Inferior parietal cortex (tissue), 1 donor: ENCODE measurements at regions not wholly inside any gene's neighbourhood (a gene's known extent, or its start where the extent isn't known, plus 50 kb on each side); places are given as distances from the start of the nearest gene placed in this dataset.
A peak's percentile ranks its signal among the peaks of the same experiment; 100 is the strongest.
"Not testable (repeated sequence)": the region's sequence is repeated elsewhere in the genome, so short reads cannot be mapped to it uniquely, and the experiment has no call there.

Experiments used
- DNase-seq: peaks from one replicate; pipeline ENCODE4 v3.0.0-alpha.2; 2016; ENCODE audit errors: extremely low spot score

- DNase-seq = no peak
These were observed 705.1 kb downstream of the CENPC start for GRCh38 chr4:66840178-66840577.

DNA sequence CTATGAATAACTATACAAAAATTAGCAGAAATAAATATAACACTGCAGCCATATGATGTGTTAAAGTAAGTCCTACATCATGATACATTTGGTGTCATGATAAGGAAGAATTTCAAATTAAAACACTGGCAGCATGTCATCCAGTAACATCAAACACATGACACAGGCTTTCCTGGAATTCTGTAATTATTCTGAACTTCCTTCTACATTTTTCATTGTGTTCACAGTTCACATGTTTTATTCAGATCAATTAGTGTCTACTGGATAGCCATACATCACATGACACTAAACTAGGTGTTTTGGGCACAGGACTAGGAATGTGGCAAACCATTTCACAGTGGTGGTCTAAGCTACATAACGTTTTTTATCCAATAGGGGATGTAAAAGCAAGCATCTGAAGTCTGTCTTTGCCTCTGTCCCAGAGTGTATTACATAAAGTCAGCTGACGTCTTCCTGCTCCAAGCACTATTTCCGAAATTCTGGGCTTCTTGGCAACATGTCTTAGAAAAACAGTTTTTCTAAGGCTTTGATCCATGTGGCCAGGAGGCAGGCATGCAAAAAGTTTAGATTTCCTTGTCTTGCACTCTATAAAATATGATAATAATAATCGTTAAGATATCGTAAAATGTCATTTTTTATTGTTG is 707.9 kb downstream of the CENPC start:
- DNase-seq = no peak

GRCh38 chr4:66829310-66829709 is 716.0 kb downstream of the CENPC start:
- DNase-seq = no peak

GRCh38 chr4:66820681-66821080 is 724.6 kb downstream of the CENPC start:
- no peak for DNase-seq

DNA sequence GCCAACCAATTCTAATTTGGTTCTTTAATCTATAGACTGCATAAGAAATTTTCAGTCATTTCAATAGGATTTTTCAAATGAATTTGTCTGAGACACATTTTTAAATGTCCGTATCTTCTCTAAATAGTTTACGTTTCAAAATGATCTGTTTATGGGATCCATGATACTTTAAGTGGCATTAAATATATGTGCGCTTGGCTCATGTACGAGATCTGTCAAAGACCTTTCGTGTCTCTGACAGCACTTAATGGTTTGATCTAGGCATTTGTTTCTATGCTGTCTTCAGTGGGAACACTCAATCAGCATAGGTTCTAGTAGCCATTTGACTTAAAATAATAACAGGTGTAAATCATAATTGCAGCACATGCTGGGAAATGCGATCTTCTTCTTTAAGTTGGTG is 731.0 kb downstream of the CENPC start:
- no peak for DNase-seq

DNA sequence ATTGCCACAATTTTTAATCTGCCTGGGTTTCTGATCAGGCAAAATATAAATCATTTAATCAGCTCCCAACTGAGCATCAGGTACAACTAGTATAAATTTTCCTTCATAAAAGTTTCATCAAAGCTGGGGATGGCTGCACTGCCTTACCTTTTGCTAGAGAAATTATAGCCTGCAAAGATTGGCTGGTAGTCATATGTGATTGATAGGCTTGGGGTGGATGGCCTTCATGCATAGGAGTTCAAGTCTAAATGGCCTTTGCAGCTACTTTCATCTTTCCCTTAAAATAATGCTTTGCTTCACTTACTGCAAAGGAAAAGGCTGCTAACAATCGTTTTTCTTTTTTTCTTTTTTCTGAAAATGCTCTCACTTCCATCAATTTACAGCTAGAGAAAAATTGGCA is 739.7 kb downstream of the CENPC start:
- no peak for DNase-seq

DNA sequence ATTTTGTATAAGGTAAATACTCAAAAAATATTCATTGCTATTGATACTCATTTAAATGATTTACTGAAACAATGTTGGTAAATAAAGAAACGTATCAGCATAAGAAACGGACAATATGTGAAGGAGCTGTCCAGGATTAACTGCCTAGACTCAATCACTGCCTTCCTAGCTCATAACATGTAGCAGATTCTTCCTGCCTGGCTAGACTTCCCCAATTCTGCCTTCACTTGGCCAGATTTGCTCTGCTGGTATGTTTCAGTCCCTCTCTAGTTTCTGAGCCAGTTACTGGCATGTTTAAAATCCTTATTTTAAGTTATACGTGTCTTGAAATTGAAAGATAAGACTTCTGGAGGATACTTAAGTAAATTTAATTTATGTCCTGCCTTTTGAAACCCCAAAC is 740.3 kb downstream of the CENPC start:
- DNase-seq = no peak

DNA sequence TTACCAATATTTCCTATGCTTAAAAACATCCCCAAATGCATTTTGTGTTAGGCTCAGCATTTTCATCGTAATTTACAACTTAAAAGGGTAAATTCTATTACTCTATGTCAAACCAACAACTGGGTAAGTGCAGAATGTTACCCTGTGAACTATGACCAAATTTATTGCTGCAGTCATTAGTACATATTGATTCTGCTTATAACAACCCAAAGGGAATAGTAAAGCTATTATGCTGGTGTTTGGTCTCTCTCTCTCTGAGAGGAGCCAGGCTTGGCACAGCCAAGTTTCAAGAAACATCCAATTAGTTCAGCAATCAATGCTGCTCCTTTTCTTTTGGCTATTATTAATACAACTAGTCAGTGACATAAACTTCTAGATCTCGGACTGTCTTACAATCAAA is 747.7 kb downstream of the CENPC start:
- DNase-seq = no peak

DNA sequence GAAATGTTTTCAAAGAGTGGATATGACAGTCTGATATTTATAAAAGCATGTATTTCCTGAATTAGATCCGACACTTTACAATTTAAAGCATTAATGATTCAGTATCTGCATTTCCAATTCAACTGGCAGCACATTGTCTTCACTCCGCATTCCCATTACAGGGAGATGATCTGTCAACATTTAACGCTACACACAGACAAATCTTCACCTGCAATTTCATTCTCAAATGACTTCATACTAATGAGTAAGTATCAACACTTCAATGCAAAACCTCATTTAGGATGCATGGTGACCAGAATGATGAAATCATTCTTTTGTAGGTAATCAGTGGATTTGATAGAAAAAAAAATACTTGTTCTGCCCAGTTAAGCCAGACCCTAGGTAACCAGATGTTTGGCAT is 749.6 kb downstream of the CENPC start:
- DNase-seq = no peak

DNA sequence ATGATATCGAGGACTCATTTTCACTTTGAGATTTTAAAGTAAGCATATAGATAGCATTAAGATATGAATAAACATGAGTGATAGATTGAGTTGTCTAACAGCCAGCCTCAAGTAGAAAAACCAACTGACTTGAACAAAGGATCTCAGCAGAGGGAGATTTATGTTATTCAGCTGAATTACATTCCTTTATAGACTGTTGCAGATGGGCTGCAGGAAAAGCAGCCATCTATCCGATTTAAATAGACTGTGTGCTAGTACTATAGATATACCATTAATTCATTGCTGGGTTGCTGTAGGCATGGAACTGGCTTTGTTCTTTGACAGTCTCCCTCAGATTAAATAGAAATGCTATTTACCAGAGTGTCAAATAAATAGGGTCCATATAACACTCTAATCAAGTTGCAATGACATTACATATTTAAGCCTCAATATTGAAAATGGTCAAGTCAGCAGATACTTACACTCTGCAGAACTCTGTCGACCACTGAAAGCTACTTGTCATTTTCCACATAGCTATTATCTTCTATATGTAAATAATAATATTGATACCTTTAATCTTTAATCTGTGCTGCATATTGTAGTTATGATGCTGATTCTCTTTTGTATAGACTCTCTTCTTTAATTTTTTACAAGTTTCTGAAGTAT is 750.8 kb downstream of the CENPC start:
- DNase-seq = no peak

GRCh38 chr4:66791686-66792085 is 753.6 kb downstream of the CENPC start:
- DNase-seq = no peak

GRCh38 chr4:66785479-66785878 is 759.8 kb downstream of the CENPC start:
- DNase-seq = no peak

GRCh38 chr4:66782751-66783150 is 762.6 kb downstream of the CENPC start:
- DNase-seq = not testable (repeated sequence)

GRCh38 chr4:66777097-66777496 is 768.2 kb downstream of the CENPC start:
- DNase-seq = no peak

- no peak for DNase-seq
These were observed 775.9 kb downstream of the CENPC start for GRCh38 chr4:66769441-66769840.

GRCh38 chr4:66767442-66767841 is 777.9 kb downstream of the CENPC start:
- DNase-seq = no peak

DNA sequence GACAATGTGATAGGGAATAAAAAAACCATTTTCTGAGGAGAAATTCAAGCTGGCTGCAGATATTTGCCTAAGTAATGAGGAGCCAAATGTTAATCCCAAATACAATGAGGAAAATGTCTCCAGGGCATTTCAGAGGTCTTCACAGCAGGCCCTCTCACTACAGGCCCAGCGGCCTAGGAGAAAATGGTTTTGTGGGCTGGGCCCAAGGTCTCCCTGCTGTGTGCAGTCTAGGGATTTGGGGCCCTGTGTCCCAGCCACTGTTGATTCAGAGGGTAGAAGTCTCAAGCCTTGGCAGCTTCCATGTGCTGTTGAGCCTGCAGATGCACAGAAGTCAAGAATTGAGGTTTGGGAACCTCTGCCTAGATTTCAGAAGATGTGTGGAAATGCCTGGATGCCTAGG is 778.7 kb downstream of the CENPC start:
- no peak for DNase-seq

DNA sequence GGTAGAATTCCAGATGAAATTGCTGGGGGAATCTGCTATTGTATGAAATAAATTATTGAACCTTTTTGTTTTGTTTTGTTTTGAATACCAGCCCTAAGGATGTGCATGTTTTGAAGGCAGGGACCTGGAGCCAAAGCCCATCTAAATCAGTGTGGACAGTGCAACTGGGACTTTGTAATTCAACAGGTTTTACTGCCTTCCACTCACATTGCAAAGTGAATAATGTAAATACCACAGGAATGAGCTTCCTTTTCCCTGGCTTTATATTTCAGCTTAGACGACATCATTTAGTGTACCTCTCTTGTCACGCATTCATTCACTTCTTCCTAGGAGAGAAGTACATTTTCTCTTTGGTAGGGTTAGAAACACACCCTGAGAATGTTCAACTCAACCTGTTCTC is 795.0 kb downstream of the CENPC start:
- no peak for DNase-seq

DNA sequence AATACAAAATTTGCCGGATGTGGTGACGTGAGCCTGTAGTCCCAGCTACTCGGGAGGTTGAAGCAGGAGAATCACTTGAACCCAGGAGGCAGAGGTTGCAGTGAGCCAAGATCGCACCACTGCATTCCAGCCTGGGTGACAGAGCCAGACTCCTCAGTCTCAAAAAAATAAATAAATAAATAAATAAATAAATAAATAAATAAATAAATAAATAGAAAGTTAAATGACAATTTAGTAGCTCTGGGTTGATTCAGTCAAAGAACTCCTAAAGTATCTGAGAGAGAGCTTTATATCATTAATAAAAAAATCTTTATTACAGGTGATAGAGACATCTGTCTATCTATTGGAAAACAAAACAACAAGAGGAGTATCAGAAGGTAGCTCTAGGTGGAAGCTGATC is 798.4 kb downstream of the CENPC start:
- not testable (repeated sequence) for DNase-seq

DNA sequence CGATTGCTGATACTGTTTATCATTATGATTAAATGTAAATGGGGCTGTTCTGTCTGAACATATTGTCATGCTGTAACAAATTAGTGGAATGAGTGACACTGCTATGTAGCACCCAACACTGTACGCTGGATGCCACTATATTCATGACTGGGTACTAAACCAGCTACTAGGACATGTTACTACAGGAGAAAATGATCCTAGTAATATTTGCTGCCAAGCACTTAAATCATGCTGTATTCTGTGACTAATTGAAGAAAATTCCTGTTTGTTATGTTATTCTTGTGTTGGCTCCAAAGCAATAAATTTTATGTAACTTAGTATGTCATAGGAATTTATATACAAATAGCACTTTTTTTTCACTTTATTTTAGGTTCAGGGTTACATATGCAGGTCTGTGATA is 804.2 kb downstream of the CENPC start:
- no peak for DNase-seq

DNA sequence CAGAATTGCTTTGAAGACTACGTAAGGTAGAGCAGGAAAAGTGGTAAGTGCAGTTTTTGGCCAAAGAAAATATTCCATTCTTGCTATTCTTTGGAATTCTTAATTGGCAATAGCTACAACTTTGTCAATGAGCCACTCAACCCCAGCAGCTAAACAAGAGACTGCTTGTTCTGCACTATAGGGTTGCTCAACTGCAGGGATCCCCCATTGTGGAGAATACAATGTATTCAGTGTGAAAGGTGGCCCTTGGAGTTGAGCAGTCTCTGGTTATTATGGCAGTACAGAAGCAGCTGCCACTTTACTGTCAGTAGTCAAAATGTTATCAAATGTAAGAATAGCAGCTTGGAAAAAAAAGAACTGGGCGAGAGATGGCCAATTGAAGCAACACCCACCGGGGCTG is 808.7 kb downstream of the CENPC start:
- DNase-seq = peak; percentile 36

DNA sequence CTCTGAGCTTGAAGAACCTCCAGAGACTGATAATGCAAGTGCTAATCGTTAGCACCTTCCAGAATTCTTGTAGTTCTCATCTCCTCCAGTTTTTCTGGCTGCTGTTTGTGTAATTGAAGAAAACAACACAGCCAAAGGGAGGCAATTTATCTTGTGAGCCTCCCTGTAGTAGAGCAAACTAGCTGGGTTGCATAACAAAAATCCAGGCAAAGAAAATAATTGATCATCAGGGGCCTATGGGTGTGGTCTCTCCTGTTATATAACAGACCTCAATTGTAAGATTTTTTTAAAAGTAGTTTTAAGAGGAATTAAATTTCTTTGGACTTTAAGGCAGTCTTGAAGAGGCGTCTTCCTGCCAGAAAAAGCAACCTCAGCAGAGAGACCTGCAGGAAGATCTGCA is 817.0 kb downstream of the CENPC start:
- no peak for DNase-seq

DNA sequence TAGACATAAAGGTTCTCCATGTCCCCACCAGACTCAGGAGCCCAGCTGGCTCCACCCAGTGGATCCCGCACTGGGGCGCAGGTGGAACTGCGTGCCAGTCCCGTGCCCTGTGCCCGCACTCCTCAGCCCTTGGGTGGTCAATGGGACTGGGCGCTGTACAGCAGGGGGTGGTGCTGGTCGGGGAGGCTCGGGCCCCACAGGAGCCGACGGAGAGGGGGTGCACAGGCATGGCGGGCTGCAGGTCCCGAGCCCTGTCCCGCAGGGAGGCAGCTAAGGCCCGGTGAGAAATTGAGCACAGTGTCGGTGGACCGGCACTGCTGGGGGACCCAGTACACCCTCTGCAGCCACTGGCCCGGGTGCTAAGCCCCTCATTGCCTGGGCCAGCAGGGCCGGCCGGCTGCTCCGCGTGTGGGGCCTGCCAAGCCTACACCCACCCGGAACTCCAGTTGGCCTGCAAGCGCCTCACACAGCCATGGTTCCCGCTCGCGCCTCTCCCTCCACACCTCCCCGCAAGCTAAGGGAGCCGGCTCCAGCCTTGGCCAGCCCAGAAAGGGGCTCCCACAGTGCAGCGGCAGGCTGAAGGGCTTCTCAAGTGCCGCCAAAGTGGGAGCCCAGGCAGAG is 832.9 kb downstream of the CENPC start:
- DNase-seq = not testable (repeated sequence)
